HG02623 (cell line): ENCODE measurements at regions not wholly inside any gene's neighbourhood (a gene's known extent, or its start where the extent isn't known, plus 50 kb on each side); places are given as distances from the start of the nearest gene placed in this dataset.

Experiments used
- ATAC-seq: cut with Tn5 transposase; IDR thresholded peaks from one replicate; pipeline ENCODE4 v1.9.1; 2021; ENCODE audit warnings: moderate library complexity; ENCODE audit not compliant: unreplicated experiment

DNA sequence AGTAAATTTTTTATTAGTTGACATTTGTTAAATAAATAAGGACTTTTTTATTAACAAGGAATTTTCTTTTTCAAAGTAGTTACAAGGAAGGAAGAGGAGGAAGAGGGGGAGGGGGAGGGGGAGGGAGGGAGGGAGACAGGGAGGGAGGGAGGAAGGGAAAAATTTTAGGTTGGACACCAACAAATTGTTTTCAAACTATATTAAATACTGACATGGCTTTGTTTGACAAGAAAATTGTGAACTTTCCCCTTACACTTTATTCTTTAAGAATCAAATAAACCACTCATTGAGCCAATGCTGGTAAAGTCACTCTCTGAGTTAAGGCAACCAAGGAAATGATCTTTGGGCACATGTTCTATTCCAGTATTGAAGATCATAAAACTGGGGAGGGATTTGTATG, 115.7 kb upstream of the PPP2R3A start:
- no peak for ATAC-seq

DNA sequence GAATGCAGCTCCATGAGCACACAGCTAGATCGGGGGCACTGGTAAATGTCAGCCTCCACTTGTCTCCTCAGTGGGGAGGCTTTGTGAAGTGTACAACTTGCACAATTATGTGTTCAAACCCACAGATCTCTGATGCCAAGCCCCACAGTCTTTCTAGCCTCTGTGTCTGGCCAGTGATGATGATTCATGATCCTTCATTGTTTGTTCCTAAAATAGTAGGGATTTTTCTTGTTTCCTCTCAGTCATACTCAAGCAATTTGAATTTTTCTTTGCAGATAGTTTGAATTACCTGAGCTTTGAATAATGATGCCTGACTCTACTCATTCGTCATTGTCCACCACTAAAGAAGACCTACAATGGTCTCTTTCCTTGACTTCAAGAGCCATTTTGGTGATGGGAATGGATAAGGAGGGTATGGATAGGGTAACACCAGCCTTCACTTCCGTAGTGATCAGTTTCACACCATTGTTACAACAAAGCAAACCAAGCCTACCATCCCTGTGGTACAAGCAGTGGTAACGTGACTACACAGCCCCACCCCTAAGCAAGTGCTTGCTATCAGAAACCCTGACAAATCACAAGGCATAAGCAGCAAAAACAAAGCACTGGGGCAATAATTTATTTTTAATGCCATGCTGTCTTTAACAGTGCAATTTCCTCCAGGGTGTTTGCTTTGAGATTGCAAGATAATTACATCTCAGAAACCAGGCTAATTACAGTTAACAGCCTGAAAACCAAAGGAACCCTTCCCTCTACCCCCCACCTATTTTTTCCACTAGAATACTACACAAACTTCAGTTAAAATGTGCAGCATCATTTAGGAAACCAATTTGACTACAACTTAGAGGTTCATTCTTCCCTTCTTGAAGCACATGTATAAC, 114.1 kb upstream of the PPP2R3A start:
- ATAC-seq, result no peak

DNA sequence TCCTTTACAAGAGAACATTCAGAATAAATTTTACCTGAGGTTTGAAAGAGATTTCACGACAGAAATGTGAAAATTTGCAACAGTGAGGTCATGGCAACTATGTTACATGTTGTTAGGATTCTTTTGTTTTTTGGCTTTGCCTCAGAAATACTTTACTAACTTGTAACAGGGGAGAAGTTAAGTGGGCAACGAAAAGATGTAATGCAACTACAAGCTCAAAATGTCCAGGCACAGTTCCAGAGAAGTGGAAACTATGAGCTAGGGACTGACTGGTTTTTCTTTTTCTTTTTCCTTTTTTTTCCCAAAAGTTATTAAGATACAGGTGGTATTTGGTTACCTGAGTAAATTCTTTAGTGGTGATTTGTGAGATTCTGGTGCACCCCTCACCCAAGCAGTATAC, 111.5 kb upstream of the PPP2R3A start:
- no peak for ATAC-seq

DNA sequence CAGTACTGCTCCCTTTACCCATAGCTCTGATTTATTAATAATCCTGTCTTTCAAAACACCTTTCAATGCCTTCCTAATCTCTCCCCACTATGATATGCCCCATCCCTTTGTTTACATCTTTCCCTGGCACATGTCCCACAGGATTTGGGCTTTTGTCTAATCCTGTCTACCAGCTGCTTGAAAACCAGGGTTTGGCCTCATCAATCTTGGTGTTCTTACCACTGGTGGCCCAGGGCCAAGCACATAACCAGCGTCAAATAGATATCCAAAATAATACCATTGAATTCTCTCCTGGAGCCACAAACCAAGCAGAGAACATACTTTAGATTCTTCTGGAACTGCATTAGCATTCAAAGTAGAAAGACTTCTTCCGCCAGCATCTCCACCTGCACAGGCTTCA, 104.8 kb upstream of the PPP2R3A start:
- no peak for ATAC-seq

DNA sequence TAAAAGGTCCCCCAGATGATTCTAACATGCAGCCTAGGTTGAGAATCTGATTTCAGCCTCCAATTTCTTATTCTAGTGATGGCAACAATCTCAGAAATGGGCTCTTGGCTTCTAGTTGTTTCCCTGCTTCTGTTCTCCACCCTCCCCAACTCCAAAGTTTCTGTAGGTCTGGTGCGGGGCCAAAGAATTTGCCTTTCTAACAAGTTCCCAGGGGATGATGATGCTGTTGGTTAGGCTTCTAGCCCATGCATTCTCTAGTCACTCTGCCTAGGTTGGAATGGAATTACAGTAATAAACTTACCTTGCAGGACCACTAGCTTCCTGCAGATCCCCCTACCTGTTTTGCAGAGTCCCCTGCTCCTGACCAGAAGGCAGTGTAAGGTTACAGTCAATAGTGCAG, 103.2 kb upstream of the PPP2R3A start:
- no peak for ATAC-seq

DNA sequence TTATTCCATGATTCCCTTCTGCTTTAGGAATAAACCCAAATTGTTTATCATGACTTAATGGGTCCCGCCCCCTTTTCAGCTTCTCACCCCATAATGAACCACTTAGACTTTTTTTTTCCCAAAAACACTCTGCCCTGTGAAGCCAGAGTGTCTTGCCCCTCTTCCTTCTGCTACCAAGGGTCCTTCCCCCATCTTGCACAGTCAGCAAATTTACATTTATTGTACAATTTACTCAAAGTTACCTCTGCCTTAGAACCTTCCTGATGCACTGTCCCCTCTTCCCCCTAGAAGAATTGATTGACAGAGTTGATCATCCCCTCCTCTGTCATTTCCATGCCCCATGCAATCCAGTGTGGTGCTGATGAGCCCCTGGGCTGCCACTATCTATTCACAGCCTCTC, 101.5 kb upstream of the PPP2R3A start:
- no peak for ATAC-seq

DNA sequence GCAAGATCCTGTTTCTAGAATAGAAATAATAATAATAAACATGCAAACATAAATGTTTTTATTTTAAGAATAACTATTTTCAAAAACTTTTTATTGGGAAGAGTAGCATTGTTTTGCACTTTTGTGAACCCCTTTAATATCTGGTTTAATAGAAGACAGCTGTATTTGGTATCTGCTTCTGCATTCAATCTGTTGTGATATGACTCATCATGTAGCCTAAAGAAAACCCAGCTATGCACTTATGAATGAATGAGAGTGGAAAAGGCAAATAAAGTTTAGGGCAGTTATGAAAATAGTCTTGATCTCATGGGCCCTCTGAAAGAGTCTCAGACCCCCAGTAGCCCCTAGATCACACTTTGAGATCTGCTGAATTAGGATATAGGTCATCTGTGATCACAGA, 100.4 kb upstream of the PPP2R3A start:
- ATAC-seq, result no peak

DNA sequence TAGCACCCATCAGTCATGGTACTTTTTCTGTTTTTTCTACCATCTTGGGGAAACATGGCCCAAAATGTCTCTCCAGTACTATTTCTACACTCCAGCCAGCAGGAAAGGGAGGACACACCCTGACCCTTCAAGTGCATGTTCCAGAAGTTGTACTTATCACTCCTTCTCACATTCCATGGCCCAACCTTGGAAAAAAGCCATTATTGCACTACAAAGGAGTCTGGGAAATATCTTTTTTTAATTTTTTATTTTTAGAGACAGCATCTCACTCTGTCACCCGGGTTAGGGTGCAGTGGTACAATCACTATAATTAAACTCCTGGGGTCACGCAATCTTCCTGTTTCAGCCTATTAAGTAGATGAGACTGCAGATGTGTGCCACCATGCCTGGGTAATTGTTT, 100.0 kb upstream of the PPP2R3A start:
- no peak for ATAC-seq

DNA sequence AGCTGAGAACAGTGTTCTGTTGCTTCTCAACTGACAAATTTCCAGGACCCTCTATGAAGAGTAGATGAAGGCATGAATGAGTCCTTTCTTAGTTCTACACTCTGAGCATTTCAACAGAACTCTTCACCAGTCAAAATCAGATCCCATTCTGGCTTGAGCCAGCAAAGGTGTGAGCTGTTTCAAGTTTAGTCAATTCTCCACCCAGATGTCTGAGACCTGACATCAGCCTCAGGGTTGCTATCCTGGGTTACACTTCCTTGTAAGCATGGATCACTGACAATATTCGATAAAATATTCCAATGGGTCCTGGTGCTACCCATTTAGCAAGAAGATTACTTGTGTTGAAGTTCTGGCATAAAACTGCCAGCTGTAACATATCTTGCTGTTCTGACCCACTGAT, 97.6 kb upstream of the PPP2R3A start:
- no peak for ATAC-seq

DNA sequence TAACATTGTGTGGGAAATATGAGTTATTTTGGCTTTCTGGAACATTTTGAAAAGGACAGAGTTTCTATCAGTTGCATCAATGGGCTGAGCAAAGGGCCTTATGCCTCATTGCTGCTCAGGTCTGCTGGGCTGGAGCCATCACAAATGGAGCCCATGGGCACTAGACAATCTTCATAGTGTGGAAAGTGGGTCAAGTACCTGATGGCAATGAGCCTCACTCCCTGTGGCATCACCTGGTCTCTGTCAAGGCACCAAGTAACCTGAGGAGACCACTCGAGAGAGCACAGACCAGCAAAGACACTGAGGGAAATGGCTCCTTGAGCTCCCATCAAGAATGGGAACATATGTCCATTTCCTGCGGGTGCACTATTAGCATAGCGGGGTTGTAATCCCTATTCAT, 96.7 kb upstream of the PPP2R3A start:
- ATAC-seq, result no peak

DNA sequence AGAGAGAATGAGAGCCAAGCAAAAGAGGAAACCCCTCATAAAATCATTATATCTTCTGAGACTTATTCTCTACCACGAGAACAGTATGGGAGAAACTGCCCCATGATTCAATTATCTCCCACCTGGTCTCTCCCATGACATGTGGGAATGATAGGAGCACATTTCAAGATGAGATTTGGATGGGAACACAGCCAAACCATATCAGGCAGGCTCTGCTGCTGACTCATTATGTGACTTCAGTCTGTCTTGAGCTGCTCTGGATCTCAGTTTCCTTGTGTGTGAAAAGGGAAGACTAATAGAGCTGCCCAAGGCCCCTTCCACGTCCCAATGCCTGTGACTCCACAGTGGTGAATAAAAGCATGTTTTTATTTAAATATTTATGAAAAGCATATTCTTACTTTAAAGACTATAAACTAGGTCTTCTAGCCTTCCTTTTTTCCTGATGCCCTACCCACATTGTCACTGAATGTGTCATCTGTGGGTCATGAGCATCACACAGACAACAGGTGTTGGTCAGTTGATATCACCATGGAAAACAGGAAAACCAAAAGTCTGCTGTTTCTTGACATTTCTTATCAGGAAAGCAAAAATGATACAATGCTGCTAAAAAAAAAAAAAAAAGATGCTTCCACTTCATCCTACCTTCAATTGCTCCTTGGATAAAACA, 96.0 kb upstream of the PPP2R3A start:
- no peak for ATAC-seq

DNA sequence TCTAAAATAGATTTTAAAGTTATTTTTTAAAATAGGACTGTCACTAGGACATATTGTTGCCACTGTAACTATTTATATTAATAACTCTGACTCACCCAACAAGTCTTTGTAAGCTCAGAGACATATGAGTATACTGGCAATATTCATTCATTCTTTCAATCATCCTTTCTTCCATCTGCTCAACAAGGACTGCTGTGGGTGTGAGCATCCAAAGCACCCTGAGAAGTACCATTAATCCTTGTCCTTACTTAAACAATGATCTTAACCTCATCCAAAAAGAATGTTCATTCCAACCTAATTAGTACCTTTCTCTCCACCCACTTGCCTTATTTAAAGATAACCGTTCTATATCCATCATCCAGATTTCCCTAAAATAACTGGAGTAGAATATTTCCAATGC, 94.2 kb upstream of the PPP2R3A start:
- ATAC-seq, result no peak

DNA sequence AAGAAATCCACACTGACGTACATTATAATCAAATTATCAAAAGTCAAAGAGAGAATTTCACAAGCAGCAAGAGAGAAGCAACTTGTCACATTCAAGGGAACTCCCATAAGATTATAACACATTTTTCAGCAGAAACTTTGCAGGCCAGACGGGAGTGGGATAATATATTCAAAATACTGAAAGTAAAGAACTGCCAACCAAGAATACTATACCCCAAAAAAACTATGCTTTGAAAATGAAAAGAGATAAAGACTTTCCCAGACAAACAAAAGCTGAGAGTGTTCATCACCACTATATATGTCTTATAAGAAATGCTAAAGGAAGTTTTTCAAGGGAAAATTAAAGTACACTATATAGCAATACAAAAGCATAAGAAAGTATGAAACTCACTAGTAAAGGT, 91.5 kb upstream of the PPP2R3A start:
- ATAC-seq, result no peak

DNA sequence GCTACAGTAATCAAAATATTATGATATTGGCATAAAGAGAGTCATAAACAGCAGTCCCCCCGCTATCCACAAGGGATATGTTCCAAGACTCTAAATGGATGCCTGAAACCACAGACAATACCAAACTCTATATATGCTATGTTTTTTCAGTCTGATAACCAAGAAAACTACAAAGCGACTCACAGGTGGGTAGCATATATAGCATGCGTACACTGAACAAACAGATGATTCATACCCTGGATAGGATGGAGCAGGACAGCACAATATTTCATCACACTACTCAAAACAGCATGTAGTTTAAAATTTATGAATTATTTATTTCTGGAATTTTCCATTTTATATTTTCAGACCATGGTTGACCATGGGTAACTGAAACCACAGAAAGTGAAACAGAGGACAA, 87.0 kb upstream of the PPP2R3A start:
- ATAC-seq, result no peak

DNA sequence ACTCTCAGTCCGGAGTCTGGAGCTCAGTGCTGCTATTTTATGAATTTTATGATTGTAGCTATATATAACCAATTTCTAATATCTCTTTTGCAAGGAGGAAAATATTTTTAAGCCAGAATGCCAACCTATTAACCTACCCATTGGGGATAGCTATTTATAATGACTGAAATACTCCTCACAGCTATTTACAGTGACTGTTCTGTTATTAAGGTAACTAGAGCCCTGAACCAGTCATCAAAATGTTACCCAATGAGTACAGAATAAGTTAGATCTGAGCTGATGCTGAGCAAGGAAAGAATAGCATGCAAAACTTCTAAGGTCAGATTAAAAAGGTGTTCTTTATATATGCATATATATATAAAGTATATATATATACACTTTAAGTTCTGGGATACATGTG, 79.6 kb upstream of the PPP2R3A start:
- ATAC-seq, result no peak

DNA sequence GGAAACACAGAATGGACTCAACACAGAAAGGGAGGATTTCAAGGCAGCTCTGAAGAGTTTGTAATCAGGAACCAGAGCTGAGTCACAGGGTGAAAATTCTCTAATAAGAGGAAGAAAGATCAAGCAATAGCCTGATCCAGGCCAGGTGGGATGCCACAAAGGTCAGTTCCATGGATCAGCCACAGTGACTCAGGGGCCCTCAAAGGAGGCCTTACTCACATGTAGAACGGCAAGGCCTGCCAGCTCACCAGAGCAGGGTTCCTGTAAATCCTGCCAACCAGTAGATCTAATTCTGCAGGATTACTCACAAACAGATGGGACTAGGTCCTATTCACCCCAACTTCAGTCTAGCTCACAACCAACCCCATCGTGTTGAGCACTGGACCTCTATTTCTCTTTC, 78.3 kb upstream of the PPP2R3A start:
- no peak for ATAC-seq

DNA sequence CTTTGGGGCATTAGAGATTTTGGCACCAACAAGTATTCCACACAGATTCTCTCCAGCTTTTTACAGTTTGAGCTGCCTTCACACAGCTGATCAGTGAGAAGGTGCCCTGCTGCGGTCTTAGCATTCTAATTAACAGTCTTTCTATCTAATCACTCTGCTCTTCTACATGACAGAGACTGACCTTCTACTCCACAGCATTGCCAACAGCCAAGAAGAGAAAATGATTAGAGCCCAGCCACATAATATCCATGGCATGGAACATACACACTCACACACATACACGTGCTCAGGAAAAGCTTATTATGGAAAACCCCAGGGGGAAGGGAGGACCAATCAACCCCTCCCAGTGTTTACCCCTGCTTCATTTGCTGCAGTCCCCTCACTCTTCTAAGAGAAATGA, 76.1 kb upstream of the PPP2R3A start:
- no peak for ATAC-seq

DNA sequence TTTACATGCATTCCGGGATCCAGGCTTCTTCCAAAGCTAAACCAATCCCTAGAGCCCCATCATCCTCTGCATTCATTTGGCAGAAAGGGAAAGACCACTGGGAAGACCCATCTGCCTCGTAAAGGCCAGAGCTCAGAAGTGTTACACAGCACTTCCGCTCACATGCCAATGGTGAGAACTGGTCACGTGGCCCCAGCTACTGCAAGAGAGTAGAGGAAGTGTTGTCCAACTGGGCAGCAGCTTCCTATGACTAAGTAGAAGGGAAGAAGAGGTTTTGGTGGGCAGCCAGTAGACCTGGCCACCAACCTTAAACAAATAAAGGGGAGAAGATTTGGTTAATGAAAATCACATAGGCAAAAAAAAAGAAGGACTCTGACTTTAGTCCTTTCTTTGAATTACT, 74.4 kb upstream of the PPP2R3A start:
- no peak for ATAC-seq

DNA sequence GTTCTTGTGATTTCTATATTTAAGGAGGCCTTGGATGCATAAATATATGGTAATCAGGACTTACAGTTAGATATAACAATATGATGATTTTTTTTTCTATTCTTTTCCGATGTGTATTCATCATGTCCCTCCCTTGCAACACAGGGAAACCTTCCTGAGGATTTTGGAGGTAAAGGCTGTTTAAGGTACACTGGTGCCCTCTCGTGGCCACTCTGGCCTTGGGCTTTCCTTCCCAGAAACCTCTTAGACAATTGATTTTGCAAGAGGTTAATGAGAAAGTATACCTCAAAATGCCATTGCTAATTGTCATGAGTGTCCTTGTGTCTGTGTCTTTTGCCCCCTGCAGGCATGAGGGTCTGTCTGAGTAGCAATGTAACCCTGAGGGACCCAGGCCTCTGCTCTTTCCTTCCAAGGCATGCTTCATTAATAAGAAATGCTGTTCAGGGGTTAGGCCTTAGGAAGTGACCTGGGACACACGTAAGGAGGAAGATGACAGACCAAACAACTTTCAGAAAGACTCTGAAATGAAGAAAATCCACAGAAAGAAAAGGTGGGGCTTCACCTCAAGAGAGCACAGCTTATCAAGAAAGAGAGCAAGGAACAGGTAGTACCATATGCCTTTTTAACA, 70.3 kb upstream of the PPP2R3A start:
- no peak for ATAC-seq

DNA sequence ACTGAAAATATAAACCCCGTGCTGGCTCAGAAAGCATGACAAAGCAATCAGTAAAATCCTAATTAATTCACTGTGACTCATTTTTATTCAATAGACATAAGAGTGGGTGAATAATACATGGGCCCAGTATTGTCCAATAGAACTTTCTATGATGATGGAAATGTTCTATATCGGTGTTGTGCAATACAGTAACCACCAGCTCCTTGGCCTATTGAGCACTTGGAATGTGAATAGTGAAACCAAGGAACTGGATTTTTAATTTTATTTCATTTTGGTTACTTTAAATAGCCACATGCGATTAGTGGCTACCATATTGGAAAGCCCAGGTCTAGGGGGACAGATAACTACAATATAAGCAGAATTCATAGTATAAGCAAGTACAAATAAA, 69.8 kb upstream of the PPP2R3A start:
- no peak for ATAC-seq

DNA sequence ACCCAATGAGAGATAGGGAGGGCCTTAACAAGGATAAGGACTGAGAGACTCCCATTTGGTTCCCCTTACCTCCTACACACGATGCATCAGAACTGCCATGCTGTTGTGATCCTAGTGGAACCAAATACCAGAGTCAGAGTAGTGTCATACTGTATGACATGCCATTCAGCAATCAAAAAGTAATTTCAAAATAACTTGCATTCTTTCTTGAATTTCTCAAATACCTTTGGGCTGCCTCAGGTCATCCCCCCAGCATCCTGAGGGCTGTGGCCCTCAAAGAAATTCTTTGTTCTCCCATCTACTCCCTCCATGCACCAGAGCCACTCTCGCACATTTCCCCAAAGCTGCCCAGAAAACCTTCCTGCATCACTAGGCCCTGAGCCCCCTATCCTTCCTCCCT, 68.9 kb upstream of the PPP2R3A start:
- ATAC-seq, result no peak

DNA sequence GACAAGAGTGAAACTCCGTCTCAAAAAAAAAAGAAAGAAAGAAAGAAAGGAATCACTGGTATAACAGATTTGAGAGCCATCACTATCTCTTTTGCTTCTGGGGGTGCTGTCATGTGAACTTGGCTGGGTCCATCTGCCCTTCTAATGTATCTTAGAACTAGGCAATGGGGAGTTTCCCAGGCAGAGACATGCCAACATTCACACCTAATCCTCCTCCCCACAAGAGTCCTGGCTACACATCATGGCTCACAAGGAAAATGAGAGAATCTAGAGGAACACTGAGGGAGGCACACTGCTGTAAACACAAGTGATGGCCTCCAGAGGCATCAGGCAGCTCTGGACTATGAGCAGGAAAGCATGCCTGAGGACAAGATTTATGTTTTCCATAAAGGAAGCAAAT, 67.8 kb upstream of the PPP2R3A start:
- ATAC-seq, result no peak
